Non-pigmented ciliary epithelial cell (primary cell): ENCODE measurements at regions not wholly inside any gene's neighbourhood (a gene's known extent, or its start where the extent isn't known, plus 50 kb on each side); places are given as distances from the start of the nearest gene placed in this dataset.
"Not testable (repeated sequence)": the region's sequence is repeated elsewhere in the genome, so short reads cannot be mapped to it uniquely, and the experiment has no call there.

Experiments
- DNase-seq: peaks from one replicate; pipeline ENCODE4 v3.0.0-alpha.2; 2010; ENCODE audit warnings: low read depth

DNA sequence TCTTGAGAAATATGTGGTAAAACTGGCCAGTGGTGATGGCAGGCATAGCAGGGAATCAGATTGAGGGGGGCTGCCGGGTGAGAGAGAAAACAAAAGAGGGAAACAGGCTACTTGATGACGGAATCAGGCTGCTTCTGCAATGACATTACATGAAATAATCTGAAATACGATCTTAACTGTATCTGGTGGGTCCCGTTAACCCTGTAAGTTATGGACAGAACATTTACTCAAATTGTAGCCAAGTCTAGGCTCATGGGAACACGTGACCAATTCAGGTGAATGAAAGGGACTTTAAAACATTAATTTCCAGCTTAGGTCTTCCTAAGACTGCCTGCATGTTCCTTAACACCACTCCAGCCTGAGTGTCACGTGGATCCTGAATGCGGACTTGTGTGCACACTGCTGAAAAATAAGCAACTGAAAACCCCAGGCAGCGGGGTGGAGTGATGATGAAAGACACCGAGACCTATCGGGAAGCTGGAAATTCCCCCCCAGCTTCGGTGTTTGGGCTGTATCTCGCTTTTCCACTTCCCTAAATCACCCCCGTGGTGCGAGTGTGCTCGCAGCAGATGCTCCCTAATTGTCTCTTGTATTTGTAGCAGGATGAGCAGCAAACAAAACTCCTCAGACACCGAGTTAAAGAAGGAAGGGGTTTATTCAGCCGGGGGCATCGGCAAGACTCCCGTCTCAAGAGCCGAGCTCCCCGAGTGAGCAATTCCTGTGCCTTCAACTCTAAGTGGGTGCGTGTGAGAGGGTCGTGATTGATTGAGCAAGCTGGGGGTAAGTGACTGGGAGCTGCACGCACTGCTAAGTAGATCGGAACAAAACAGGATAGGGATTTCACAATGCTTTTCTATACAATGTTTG is 145.0 kb upstream of the GRK3 start:
- DNase-seq, result no peak

DNA sequence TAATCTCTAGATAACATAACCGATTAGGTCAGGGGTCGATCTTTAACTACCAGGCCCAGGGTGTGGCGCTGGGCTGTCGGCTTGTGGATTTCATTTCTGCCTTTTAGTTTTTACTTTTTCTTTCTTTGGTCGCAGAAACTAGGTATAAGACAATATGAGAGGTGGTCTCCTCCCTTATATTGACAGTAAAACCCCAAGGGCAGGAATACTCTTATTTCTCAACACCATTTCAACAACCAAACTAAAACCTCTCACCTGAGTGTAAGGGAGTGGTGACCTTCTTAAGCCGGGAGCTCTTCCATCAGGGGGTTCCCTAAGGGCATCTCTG is 144.4 kb upstream of the GRK3 start:
- DNase-seq, result not testable (repeated sequence)

DNA sequence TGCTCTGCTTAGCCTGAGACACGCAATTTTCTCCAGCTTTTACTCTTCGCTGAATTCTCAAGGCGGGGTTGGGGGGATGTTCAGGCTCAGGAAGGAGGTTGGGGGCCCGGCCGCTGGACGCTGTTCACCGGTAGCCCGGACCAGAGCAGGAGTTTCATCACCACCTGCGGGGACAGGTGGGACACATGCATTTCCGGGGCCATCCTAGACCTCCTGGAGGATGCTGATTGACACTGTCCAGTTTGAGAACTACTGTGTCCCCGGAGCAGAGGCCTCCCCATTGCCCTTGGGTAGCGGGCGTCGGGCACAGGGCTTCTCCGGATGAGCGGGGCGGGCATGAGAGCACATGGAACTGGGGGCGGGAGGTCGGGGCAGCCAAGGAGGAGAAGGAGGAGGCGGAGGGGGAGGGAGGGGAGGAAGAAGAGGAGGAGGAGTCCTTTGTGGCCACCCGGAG is 144.0 kb upstream of the GRK3 start:
- no peak for DNase-seq

DNA sequence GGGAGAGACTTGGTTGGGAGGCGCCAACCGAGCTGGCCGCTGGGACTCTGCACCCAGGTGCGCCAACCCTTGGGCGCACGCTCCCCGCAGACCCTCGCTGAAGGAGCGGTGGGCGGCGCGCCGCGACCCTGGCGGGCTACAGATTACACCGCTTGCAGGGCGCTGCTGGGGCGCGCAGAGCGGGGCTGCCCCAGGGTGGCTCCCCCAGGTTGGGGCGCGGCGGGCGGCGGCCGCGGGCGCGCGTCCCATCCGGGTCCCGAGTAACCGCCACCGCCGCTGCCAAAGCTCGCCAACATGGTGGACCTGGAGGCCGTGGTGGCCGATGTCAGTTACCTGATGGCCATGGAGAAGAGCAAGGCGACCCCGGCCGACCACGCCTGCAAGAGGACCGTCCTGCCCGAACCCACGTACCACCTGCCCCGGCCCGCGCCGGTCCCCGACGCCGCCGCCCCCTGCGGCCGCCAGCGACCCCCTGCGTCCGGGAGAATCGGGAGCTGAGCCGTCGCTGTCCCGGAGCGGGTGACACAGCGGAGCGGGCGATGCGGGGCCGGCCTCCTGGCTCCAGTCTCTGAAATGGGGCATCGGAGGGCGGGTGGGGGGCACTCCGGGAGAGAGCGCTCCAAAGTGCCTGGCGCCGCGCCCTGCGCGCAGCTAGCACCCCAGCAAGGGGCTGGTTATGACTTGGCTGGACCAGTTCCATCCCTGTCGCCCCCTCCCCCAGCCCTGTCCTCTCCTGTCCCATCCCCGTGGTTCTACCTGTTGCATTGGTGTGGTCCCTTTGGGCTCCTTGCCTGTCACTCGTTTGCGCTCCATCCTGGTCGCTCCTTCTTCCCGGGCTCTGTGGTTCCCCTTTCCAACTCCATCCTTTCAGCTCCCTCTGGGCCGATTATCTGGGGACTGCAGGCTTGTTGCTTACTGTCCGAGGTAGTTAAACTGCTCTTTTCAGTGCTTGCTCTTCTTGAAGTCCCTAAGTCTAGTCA is 143.3 kb upstream of the GRK3 start:
- no peak for DNase-seq

DNA sequence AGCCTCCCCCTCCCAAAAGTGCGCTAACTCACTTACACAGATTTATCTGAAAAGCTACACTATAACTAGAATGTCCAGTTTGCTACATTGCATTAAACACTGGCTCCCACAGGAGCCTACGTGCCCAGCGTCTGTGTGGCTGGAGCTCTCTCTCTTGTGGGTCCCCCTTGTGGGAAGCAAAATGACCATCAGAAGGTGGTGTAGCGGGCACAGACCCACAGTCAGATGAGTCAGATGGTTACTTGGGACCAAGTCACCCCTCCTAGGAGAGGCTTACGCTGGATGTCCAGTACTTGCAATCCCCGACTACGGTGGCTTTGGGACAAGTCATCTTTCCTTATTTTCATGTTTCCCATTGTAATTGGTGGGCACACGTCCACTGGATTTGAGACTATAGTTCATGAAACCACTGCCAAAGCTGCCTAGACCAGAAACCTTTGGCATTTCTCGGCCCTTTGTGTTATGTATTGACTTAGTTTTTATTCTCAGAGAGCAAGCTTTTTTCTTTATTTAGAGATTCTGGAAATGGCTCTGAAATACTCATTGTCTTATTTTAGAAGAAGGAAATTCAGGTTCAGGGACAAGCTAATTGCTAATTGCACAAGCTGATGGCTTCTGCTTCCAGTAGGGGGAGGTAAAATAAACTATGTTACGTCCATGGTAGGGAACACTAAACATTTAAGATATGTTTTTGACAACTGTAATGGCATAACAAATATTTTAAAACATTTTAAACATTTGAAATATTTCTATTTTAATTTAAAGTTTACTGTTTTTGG is 137.8 kb upstream of the GRK3 start:
- not testable (repeated sequence) for DNase-seq

DNA sequence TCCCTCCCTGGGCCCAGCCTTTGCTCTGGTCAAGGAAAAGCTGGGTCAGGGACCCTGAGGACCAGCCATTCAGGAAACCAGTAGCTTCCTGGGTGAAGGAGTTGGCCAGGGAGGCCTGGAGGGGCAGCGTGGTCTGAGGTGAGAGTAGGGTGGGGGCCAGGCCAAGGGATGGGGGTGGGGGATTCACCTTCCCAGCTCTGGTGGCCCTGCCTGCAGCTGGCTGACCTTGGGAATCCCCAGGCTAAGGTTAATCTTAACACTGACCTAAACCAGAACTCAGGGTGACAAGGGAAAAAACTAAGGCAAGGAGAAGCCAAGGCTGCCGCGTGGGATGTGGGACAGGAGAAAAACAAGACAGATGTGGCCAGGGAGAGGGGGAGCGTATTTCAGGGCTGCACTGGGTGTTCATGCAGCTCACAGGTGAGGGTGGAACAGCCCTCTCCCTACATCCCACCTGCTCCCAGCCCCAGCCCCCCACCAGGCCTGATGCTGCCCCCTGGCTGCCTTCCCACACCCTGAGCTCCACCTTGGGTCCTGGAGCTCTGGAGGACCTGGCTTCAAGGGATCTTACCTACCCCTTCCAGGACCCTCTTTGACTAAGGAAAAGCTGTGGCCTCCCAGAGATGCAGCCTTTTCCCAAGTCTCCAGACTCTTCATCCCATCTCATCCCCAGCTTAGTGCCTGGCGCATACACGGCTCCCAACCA is 132.7 kb upstream of the GRK3 start:
- not testable (repeated sequence) for DNase-seq

DNA sequence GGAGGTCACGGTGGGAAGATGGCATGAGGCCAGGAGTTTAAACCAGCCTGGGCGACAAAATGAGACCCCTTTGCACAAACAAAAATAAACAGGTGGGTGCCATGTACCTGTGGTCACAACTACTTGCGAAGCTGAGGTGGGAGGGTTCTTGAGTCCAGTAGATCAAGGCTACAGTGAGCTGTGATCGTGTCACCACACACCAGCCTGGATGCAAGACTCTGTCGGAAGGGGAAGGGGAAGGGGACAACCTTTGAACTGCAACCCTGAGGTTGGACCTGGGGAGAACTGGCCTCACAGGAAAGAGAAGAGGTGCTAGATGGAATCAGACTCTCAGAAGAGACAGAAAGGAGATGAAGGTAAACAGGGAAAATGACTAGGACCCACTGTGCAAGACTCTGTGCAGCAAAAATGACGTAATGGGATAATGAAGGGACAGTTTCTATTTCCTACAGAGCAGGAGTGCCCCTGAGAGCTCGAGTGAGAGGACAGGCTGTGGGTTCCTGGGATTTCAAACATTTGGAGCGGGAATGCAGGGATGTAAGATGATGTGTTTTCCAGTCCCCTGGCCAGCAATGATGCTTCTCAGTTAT is 131.0 kb upstream of the GRK3 start:
- DNase-seq, result not testable (repeated sequence)

DNA sequence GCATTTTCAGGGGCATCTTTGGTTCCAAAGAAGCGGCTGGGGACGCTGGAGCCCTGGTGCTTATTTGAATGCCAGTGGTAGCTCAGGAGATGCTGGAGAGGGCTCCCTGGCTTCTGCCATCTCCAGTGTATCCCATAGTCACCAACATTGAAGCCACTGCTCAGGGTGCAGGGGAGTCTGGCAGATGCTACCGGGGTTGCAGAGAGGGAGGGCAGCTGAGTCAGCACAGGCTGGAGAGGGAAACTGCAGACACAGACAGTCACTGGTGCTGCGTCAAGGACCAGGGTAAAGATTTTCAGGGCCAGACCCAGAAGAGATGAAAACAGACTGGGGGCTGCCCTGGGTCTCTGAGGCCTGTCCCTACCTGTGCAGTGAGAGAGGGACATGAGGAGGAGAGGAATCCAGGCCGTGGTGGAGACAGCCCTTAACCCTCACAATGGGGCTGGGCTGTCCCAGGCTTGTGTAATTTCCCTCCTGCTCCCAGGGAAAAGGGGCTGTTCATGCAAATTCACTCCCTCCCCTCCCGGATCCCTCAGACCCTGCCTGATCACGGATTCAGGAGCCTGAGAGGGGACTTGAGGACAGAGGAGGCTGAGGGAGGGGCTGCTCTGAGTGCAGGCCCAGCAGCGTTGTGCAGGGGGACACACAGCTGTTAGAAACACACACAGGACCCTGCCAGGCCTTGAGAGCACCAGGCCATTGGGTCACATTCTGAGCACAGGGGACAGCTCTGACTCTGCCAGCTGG is 126.9 kb upstream of the GRK3 start:
- no peak for DNase-seq

DNA sequence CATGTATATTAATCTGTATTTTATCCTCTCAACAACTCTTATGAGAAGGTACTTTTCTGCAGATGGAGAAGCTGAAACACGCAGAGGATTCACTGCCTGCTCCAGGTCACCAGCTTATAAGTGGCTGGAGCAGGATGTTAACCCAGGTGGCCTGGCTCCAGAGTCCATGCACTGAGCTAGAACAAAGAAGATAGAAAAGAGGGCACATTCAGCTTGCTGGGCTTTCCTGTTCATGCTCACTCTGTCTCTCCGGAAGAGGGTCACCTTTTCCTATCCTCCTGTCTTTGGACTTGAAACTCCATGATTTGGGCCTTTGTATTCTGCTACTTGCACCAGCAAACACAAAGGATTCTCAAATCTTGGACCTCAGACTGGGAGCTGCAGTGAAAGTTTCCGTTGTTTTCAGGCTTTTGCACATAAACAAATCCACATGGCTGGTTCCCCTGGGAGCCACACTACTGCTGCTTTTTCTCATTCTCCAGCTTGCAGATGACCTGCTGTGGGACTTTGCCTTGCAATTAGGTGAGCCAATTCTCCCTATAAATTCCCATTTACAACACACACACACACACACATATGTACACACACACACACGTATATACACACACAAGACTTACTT is 117.3 kb upstream of the GRK3 start:
- DNase-seq, result no peak

DNA sequence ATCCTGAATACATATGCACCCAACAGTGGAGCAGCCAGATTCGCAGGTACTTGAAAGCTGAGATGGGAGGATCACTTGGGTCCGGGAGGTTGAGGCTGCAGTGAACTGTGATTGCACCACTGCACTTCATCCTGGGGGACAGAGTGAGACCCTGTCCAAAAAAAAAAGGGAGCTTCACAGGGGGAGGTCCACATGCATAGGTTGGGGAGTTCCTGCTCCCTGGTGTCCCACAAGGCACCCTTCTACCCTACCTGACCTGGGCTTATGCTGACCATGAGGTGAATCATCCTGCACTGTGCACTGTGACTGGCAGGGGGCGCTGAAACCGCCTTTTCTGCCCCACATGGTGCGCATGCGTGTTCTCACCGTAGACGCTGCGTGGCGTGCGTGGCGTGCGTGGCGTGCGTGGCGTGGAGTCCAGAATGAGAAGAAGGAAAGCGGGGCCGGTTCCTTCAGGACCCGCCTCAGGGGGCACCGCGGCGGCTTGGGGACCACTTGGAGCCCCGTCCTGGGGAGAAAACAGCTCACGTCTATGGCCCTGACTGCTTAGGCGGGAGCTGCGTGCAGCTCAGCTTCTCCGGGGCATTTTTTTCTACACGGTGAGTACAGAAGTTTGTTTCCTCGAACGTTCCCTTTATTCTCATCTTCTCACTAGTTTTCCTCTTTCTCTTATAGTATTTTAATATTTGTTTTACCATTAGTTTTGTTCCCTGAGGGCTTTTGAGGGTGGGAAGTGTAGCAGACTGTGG is 116.6 kb upstream of the GRK3 start:
- no peak for DNase-seq

DNA sequence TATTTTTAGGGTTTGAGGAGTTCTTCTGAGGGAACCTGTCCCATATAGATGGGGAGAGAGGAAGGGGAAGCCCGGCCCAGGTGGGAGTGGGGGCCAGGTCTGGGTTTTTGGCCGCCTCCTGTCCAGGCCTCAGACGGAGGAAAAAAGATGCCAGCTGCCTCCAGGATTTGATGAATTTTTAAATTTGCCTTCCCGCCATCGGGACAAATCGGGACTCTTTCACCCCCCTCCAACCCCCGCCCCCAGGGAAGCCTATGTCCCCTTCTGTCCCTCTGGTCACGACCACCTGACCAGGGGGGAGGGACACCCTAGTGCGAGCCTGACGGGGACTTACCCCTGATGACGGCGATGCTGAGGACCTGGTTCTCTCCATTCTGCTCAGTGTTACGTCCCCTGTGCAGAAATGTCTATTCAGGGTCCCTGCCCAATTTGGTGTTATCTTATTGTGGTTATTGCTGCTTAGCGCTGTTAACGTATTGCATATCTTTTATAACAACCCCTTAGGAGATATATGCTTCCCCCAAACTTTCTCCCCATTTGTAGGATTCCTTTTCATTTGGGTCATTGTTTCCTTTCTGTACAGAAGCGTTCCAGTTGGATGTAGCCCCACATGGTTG is 115.9 kb upstream of the GRK3 start:
- DNase-seq, result no peak

DNA sequence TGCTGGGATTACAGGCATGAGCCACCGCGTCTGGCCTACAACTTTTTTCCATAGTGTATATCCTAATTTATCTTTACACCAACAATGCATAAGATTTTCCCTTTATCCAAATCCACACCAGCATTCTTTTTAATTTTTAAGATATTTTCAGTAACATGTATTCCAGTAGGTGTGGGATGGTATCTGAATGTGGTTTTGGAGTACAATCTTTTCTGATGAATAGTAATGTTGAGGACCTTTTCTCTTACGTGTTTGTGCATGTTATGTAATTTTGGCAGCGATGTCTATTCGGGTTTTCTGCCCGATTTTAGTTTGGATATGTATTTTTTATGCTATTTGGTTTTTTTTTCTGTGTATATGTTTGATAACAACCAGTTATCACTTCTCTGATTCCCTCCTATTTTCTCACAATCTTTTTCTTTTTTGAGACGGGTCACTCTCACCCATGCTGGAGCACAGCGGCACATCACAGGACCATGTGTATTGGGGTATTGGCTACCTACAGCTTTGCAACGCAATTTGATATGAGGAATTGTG is 114.6 kb upstream of the GRK3 start:
- DNase-seq, result no peak

DNA sequence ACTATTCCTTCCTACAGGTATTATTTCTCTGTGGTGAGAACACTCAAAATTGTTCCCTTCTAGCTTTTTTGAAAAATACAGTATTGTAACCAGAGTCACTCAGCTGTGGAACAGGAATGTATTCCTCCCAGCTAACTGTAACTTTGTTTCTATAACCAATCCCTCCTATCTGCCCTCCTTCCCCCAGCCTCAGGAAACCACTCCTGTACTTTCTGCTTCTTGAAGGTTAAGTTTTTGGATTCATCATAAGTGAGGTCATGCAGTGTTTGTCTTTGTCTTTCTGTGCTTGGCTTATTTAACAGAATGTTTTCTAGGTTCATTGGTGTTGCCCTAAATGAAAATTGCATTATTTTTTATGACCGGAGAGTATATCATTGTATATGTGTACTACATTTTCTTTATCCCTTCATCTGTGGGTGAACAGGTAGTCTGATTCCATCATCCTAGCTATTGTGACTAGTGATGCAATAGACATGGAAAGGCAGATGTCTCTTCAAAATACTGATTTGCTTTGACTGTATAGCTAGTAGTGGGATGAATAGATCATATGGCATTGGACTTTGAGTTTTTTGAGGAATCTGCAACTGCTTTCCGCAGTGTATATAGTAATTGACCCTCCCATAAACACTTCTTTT is 112.9 kb upstream of the GRK3 start:
- no peak for DNase-seq

DNA sequence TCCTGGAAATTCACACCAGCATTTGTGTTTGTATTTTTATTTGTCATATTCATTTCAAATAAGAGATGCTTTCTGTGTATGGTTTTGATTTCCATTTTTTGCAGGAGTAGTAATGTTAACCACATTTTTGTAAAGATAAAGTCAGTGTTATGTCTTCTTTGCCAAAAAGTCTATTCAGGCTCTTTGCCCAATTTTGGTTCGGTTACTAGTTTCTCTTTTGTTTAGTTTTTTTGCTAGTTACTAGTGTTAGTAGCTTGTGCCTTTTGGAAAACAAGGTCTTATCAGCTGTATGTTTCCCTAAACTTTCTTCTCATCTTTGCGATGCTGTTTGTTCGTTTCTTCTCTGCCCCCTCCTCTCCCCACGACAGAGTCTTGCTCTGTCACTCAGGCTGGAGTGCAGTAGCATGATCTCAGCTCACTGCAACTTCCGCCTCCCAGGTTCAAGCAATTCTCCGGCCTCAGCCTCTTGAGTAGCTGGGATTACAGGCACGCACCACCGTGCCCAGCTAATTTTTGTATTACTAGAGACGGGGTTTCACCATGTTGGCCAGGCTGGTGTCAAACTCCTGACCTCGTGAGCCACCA is 112.3 kb upstream of the GRK3 start:
- no peak for DNase-seq

DNA sequence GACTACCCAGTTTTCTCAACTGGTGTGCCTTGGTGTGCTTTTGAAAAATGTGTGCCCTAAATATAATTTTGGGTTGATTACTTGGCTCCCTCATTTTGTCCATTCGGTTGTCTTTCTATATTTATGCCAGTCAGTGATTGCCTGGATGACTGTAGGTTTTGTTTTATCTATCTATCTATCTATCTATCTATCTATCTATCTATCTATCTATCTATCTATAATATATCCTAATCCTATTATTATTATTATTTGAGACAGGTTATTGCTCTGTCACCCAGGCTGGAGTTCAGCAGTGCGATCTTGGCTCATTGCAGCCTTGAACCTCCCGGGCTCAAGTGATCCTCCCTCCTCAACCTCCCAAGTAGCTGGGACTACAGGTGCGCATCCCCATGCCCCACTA is 111.4 kb upstream of the GRK3 start:
- DNase-seq, result no peak

DNA sequence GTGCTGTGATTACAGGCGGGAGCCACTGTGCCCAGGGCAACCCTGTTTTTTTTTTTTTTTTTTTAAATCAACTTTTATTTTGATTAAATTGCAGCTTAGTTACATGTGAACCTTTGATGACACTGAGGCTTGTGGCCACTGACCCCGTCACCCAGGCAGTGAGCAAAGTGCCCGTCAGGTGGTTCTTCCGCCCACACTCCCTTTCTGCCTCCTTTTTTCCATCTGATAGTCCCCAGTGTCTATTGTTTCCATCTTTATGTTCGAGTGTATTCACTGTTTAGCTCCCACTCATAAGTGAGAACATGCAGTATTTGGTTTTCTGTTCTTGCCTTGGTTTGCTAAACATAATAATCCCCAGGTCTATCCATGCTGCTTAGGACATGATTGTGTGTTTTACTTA is 110.9 kb upstream of the GRK3 start:
- no peak for DNase-seq

DNA sequence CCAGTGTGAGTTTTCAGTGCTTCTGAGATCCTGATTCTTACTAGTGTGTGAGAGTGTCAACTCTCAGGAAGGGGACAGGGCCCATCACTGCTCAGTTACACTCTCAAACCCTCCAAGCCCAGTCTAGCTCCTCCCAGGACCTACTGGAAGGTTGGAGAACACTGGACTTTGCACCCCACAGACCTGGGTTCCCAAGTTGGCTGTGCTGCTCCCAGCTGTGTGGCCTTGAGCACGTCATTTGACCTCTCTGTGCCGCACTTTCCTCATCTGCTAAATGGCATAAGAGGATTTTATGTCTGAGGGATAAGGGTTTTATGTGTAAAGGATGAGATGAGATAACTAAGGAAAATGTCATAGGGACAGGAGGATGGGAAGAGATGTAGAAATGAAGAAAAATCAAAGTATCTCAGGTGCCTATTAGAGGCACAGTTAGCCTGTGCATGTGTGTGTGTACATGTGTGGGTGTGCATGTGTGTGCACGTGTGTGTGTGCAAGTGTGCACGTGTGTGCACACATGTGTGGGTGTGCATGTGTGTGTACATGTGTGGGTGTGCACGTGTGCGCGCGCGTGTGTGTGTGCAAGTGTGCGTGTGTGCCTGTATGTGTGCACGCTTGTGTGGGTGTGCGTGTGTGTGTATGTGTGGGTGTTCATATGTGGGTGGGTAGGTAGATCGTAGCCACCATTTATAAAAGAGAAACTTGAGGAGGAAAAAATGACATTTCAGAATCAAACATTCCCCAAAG is 108.0 kb upstream of the GRK3 start:
- DNase-seq, result not testable (repeated sequence)
